Prostate gland (tissue), 2 donors: ENCODE measurements at regions not wholly inside any gene's neighbourhood (a gene's known extent, or its start where the extent isn't known, plus 50 kb on each side); places are given as distances from the start of the nearest gene placed in this dataset.

Experiments
- POLR2A ChIP-seq: fragments of 450-650 bp; IDR thresholded peaks from one replicate; pipeline ENCODE4 v1.6.1; 2016; ENCODE audit warnings: antibody characterized with exemption, mild to moderate bottlenecking
- POLR2AphosphoS5 ChIP-seq: sonication (generic); formaldehyde crosslinking; IDR thresholded peaks from one replicate; pipeline ENCODE4 v1.6.1; 2017; ENCODE audit warnings: antibody characterized with exemption
- TF ChIP-seq, protein P1 (sequence below), 4 experiments: fragments of 200-600 bp in 2 of 4; fragments of 450-650 bp in 2 of 4; sonication (generic) in 2 of 4; IDR thresholded peaks; 1 replicate in 3 of 4; 2 replicates in 1 of 4; pipeline ENCODE4 v1.5.1; 2016 to 2019; ENCODE audit warnings: antibody characterized with exemption in 4 of 4, mild to moderate bottlenecking in 2 of 4, moderate library complexity in 2 of 4

DNA sequence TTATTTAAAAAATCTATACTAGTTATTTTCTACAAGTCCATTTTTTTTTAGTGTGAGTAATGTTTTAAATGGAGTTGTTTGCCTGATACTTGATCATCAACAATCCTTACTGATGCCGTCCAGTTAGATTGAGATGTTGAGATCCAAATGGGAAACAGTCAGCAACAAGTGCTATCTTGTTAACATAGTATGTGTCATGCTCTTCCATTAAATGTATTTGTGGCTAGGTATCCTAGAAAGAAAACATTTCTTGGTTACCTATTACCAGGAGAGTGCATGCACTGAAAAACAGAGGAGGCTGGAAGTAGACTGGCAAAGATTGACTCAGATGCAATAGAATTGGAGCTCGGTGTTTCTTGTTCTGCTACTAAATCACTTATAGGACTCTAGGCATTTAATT is 123.4 kb upstream of the MAN2A1 start:
- no peak for TF ChIP-seq POLR2AphosphoS5
- TF ChIP-seq, protein P1, sequence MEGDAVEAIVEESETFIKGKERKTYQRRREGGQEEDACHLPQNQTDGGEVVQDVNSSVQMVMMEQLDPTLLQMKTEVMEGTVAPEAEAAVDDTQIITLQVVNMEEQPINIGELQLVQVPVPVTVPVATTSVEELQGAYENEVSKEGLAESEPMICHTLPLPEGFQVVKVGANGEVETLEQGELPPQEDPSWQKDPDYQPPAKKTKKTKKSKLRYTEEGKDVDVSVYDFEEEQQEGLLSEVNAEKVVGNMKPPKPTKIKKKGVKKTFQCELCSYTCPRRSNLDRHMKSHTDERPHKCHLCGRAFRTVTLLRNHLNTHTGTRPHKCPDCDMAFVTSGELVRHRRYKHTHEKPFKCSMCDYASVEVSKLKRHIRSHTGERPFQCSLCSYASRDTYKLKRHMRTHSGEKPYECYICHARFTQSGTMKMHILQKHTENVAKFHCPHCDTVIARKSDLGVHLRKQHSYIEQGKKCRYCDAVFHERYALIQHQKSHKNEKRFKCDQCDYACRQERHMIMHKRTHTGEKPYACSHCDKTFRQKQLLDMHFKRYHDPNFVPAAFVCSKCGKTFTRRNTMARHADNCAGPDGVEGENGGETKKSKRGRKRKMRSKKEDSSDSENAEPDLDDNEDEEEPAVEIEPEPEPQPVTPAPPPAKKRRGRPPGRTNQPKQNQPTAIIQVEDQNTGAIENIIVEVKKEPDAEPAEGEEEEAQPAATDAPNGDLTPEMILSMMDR (IDR thresholded peaks at IDR 0.05) = no peak
- no peak for TF ChIP-seq POLR2A
